HepG2 (cell line): ENCODE measurements at regions not wholly inside any gene's neighbourhood (a gene's known extent, or its start where the extent isn't known, plus 50 kb on each side); places are given as distances from the start of the nearest gene placed in this dataset.

Experiments used
- ATAC-seq: fragments of 200-7000 bp; cut with Tn5 transposase; 3 replicates; pipeline ENCODE4 v1.9.1; 2020; ENCODE audit warnings: mild to moderate bottlenecking, moderate library complexity
- BruUV-seq: library from RNA; stranded (reverse); fragments of 400-500 nt; replicated peaks from 2 replicates; lab custom pipeline; 2021; lab: Mats Ljungman, UMichigan
- CTCF ChIA-PET: fragments of 300-600 bp; formaldehyde crosslinking; extraction: SDS; loops from one replicate; lab custom pipeline; 2021; ENCODE audit warnings: low total read pairs, inconsistent platforms, low intra/inter-chr PET ratio; lab: Yijun Ruan, JAX
- POLR2A ChIA-PET: fragments of 350-600 bp; sonication (Branson Sonifier 250); formaldehyde crosslinking; loops from one replicate; lab custom pipeline; 2020; ENCODE audit warnings: antibody characterized with exemption, inconsistent platforms; lab: Yijun Ruan, JAX
- DNase-seq: peaks from one replicate; pipeline ENCODE4 v3.0.0-alpha.2; 2015; ENCODE audit warnings: low spot score
- FAIRE-seq: peaks from 3 replicates; lab custom pipeline; 2011; peaks lifted over from hg19 to GRCh38; lab: Jason Lieb, UNC
- H2AFZ ChIP-seq: one replicate; pipeline ENCODE4 v1.6.1; 2011; ENCODE audit warnings: low read length, inconsistent platforms
- H3K27ac ChIP-seq: fragments of 300-600 bp; 3 replicates; pipeline ENCODE4 v1.8.0; 2011; ENCODE audit warnings: mixed run types, mild to moderate bottlenecking, mixed read lengths, low read length, inconsistent platforms; ENCODE audit not compliant: insufficient read depth; ENCODE audit errors: extremely low read length
- H3K27me3 ChIP-seq, 2 experiments: fragments of 200-600 bp in 1 of 2; 2 replicates in 1 of 2; 3 replicates in 1 of 2; pipeline versions ENCODE4 v1.6.0 to v1.8.0; 2011; ENCODE audit warnings: low read length in 2 of 2, mild to moderate bottlenecking in 2 of 2, moderate library complexity in 2 of 2, inconsistent platforms in 1 of 2; ENCODE audit not compliant: insufficient read depth in 2 of 2, control insufficient read depth in 1 of 2
- H3K36me3 ChIP-seq, 2 experiments: fragments of 200-600 bp in 1 of 2; replicated peaks in 1 of 2; 2 replicates in 1 of 2; 3 replicates in 1 of 2; pipeline versions ENCODE4 v1.5.1 to v1.8.0; 2011; ENCODE audit warnings: low read length in 2 of 2, inconsistent platforms in 1 of 2; ENCODE audit not compliant: insufficient read depth in 2 of 2, control insufficient read depth in 1 of 2
- H3K4me1 ChIP-seq: 2 replicates; pipeline ENCODE4 v1.5.1; 2012; ENCODE audit warnings: low read length, inconsistent platforms; ENCODE audit not compliant: insufficient read depth
- H3K4me2 ChIP-seq: 2 replicates; pipeline ENCODE4 v1.6.0; 2011; ENCODE audit warnings: low read depth, low read length, inconsistent platforms
- H3K4me3 ChIP-seq, 3 experiments: fragments of 200-600 bp in 1 of 3; sonication (generic), shearing (Covaris generic) in 1 of 3; replicated peaks in 1 of 3; 2 replicates each; pipeline ENCODE4 v1.5.1; 2011 to 2016; ENCODE audit warnings: low read length in 3 of 3, inconsistent platforms in 2 of 3, low read depth in 2 of 3, mild to moderate bottlenecking in 2 of 3, control low read depth in 1 of 3, mixed read lengths in 1 of 3; ENCODE audit not compliant: insufficient read depth in 1 of 3
- H3K79me2 ChIP-seq: one replicate; pipeline ENCODE4 v1.6.1; 2011; ENCODE audit warnings: low read length, inconsistent platforms; ENCODE audit not compliant: insufficient read depth
- H3K9ac ChIP-seq: 2 replicates; pipeline ENCODE4 v1.6.0; 2011; ENCODE audit warnings: mild to moderate bottlenecking, low read depth, low read length, inconsistent platforms; ENCODE audit not compliant: insufficient read depth
- H3K9me3 ChIP-seq: 2 replicates; pipeline ENCODE4 v1.5.1; 2012; ENCODE audit warnings: mild to moderate bottlenecking, low read length
- H4K20me1 ChIP-seq: 2 replicates; pipeline ENCODE4 v1.6.0; 2011; ENCODE audit warnings: inconsistent platforms, mild to moderate bottlenecking, low read length, moderate library complexity; ENCODE audit not compliant: insufficient read depth
- ADNP ChIP-seq: sonication (generic); formaldehyde crosslinking; IDR thresholded peaks from 2 replicates; pipeline ENCODE4 v1.4.0; 2020; ENCODE audit warnings: missing genetic modification reagents
- BRCA1 ChIP-seq: sonication (generic); formaldehyde crosslinking; IDR thresholded peaks from 2 replicates; pipeline ENCODE4 v1.4.0; 2020; ENCODE audit warnings: missing genetic modification reagents
- CREB1 ChIP-seq, 2 experiments: fragments of 450-650 bp in 1 of 2; IDR thresholded peaks; 2 replicates each; pipeline ENCODE4 v1.6.1; 2016 to 2017; ENCODE audit warnings: control low read depth in 1 of 2, mild to moderate bottlenecking in 1 of 2, missing compliant biosample characterization in 1 of 2, missing genetic modification characterization in 1 of 2
- HOXA9 ChIP-seq: sonication (generic); formaldehyde crosslinking; IDR thresholded peaks from 2 replicates; pipeline ENCODE4 v1.8.1; 2022; ENCODE audit warnings: missing genetic modification reagents, mild to moderate bottlenecking, moderate library complexity, borderline replicate concordance
- KAT7 ChIP-seq: IDR thresholded peaks from 2 replicates; pipeline ENCODE4 v1.6.1; 2018; ENCODE audit warnings: borderline replicate concordance, missing compliant biosample characterization
- RXRB ChIP-seq: IDR thresholded peaks from 2 replicates; pipeline ENCODE4 v1.6.1; 2016; ENCODE audit warnings: borderline replicate concordance, missing genetic modification reagents, missing compliant biosample characterization
- TERF1 ChIP-seq: sonication (generic); formaldehyde crosslinking; IDR thresholded peaks from 2 replicates; pipeline ENCODE4 v1.8.0; 2022; ENCODE audit warnings: mild to moderate bottlenecking, missing genetic modification reagents, moderate library complexity
- TSC22D2 ChIP-seq: sonication (generic); formaldehyde crosslinking; IDR thresholded peaks from 2 replicates; pipeline ENCODE4 v1.5.1; 2020; ENCODE audit warnings: missing genetic modification reagents, mild to moderate bottlenecking, borderline replicate concordance
- XBP1 ChIP-seq: sonication (generic); formaldehyde crosslinking; IDR thresholded peaks from 2 replicates; pipeline ENCODE4 v1.5.0; 2020; ENCODE audit warnings: missing genetic modification reagents
- ZBTB2 ChIP-seq: sonication (generic); formaldehyde crosslinking; IDR thresholded peaks from 2 replicates; pipeline ENCODE4 v1.8.0; 2022; ENCODE audit warnings: low read depth, missing genetic modification reagents
- ZEB1 ChIP-seq: IDR thresholded peaks from 2 replicates; pipeline ENCODE4 v1.6.1; 2012; ENCODE audit warnings: mild to moderate bottlenecking, low read depth, inconsistent platforms; ENCODE audit not compliant: insufficient replicate concordance
- ZNF121 ChIP-seq: sonication (generic); formaldehyde crosslinking; IDR thresholded peaks from 2 replicates; pipeline ENCODE4 v1.5.0; 2020; ENCODE audit warnings: mild to moderate bottlenecking, missing genetic modification reagents
- ZNF256 ChIP-seq: sonication (generic); formaldehyde crosslinking; conservative IDR thresholded peaks from 2 replicates; pipeline ENCODE4 v1.4.0; 2020; ENCODE audit warnings: missing genetic modification reagents
- ZNF704 ChIP-seq: sonication (generic); formaldehyde crosslinking; IDR thresholded peaks from 2 replicates; pipeline ENCODE4 v1.8.1; 2023; ENCODE audit warnings: mild to moderate bottlenecking, inconsistent platforms, moderate library complexity, missing genetic modification reagents, borderline replicate concordance
- ZNF800 ChIP-seq: sonication (generic); formaldehyde crosslinking; IDR thresholded peaks from 2 replicates; pipeline ENCODE4 v1.4.0; 2020; ENCODE audit warnings: missing genetic modification reagents
- WGBS: methylation state at CpG from one replicate; pipeline ENCODE4 v1.1.6; 2017; ENCODE audit warnings: low lambda C conversion rate; 5-methylcytosine and 5-hydroxymethylcytosine counted together
- in situ Hi-C: cut with HindIII; loops from 2 replicates; pipeline ENCODE4 v1.10.0; 2017; ENCODE audit warnings: low pct_unique_long_range_greater_than_20kb; ENCODE audit not compliant: extremely low pct_ligation_motif_present
- intact Hi-C: fragments of 100-400 bp; cut with micrococcal nuclease; formaldehyde crosslinking; loops from one replicate; pipeline ENCODE4 v1.10.0; 2022; ENCODE audit not compliant: unreplicated experiment

- Histone ChIP-seq H3K9me3 (no peaks in the 10 kb centered on the region), H3K27me3 (no peaks in the 10 kb centered on the region), H3K4me1 (no peaks in the 10 kb centered on the region), H2AFZ (no peak overlapping the region), H3K4me3 (no peak overlapping the region), H3K36me3 (no peaks in the 10 kb centered on the region), H3K27ac (no peak overlapping the region), H3K4me2 (no peak overlapping the region), H3K79me2 (no peaks in the 10 kb centered on the region), H3K9ac (no peak overlapping the region), H4K20me1 (no peaks in the 10 kb centered on the region)
- CTCF ChIA-PET = no interaction called here
- ATAC-seq (no peak), FAIRE-seq (no peak), DNase-seq (no peak)
- POLR2A ChIA-PET = no interaction called here
- in situ Hi-C loops = no loop called here
- intact Hi-C loops = no loop called here
- WGBS = 0% methylated on average over 1 of the region's 1 CpG
- BruUV-seq = no TSS peak
- TF ChIP-seq ZNF121 = no peak
- no peak for TF ChIP-seq ZNF704 (CRISPR knock-in tag)
- TF ChIP-seq ZEB1 = no peak
- no peak for TF ChIP-seq TSC22D2
- TF ChIP-seq TERF1 (CRISPR knock-in tag) = no peak
- TF ChIP-seq RXRB (CRISPR knock-in tag) = no peak
- no peak for TF ChIP-seq ADNP (CRISPR knock-in tag)
- no peak for TF ChIP-seq XBP1 (CRISPR knock-in tag)
- no peak for TF ChIP-seq ZNF800 (CRISPR knock-in tag)
- no peak for TF ChIP-seq BRCA1 (CRISPR knock-in tag)
- TF ChIP-seq ZBTB2 (CRISPR knock-in tag) = no peak
- no peak for TF ChIP-seq HOXA9 (CRISPR knock-in tag)
- TF ChIP-seq ZNF256 (CRISPR knock-in tag) = no peak
- TF ChIP-seq KAT7 (CRISPR knock-in tag) = no peak
- TF ChIP-seq CREB1 (IDR thresholded peaks at IDR 0.05) = no peak
- TF ChIP-seq CREB1 (CRISPR knock-in tag; IDR thresholded peaks at IDR 0.05) = no peak
These were observed 56.7 kb upstream of the GUCA2B start for GRCh38 chr1:42096554-42096953.
